CD4-positive, alpha-beta T cell (primary cell): ENCODE measurements at regions not wholly inside any gene's neighbourhood (a gene's known extent, or its start where the extent isn't known, plus 50 kb on each side); places are given as distances from the start of the nearest gene placed in this dataset.
A peak's percentile ranks its signal among the peaks of the same experiment; 100 is the strongest.

ENCODE experiments used
- ATAC-seq: fragments of 200-7000 bp; cut with Tn5 transposase; one replicate; pipeline ENCODE4 v1.10.0; 2022; ENCODE audit warnings: mild to moderate bottlenecking; ENCODE audit not compliant: poor library complexity
- CTCF ChIA-PET: fragments of 350-600 bp; sonication (Branson Sonifier 250); formaldehyde crosslinking; loops from one replicate; lab custom pipeline; 2021; ENCODE audit warnings: antibody characterized with exemption, inconsistent platforms; lab: Charles Lee
- POLR2A ChIA-PET: fragments of 350-600 bp; sonication (Branson Sonifier 250); formaldehyde crosslinking; loops from one replicate; lab custom pipeline; 2021; ENCODE audit warnings: antibody characterized with exemption, inconsistent platforms; lab: Charles Lee
- DNase-seq, 14 experiments: peaks; one replicate each; pipeline ENCODE4 v3.0.0-alpha.2; 2013 to 2020; ENCODE audit warnings: mixed read lengths in 2 of 14
- H3K27ac ChIP-seq, 2 donors: one replicate each; pipeline versions ENCODE4 v1.5.1 to v1.7.0; 2013; ENCODE audit warnings: low read length in 2 of 2, low read depth in 1 of 2, mild to moderate bottlenecking in 1 of 2
- H3K27me3 ChIP-seq, 2 experiments: 1 replicate in 1 of 2; 2 replicates in 1 of 2; pipeline versions ENCODE4 v1.6.1 to v1.7.0; 2013; ENCODE audit warnings: low read length in 2 of 2, control low read depth in 1 of 2, mild to moderate bottlenecking in 1 of 2, moderate library complexity in 1 of 2; ENCODE audit not compliant: insufficient read depth in 2 of 2, control insufficient read depth in 1 of 2
- H3K36me3 ChIP-seq: one replicate; pipeline ENCODE4 v1.6.1; 2013; ENCODE audit warnings: low read length, control low read depth; ENCODE audit not compliant: insufficient read depth
- H3K4me1 ChIP-seq: one replicate; pipeline ENCODE4 v1.6.1; 2013; ENCODE audit warnings: low read length, control low read depth; ENCODE audit not compliant: insufficient read depth
- H3K4me3 ChIP-seq: one replicate; pipeline ENCODE4 v1.5.1; 2013; ENCODE audit warnings: mild to moderate bottlenecking, low read length, moderate library complexity
- H3K9me3 ChIP-seq, 2 experiments: 1 replicate in 1 of 2; 2 replicates in 1 of 2; pipeline versions ENCODE4 v1.6.1 to v1.7.0; 2013; ENCODE audit warnings: low read length in 2 of 2, mild to moderate bottlenecking in 2 of 2, control low read depth in 1 of 2, moderate library complexity in 1 of 2; ENCODE audit not compliant: control insufficient read depth in 1 of 2, insufficient read depth in 1 of 2
- H3K27ac Mint-ChIP-seq: one replicate; pipeline ENCODE4 v1.8.0; 2020; ENCODE audit warnings: mixed read lengths
- H3K27me3 Mint-ChIP-seq: one replicate; pipeline ENCODE4 v1.8.0; 2021; ENCODE audit warnings: mixed read lengths
- H3K36me3 Mint-ChIP-seq: one replicate; pipeline ENCODE4 v1.8.0; 2021; ENCODE audit warnings: low read depth, mixed read lengths
- H3K4me1 Mint-ChIP-seq: one replicate; pipeline ENCODE4 v1.8.0; 2021; ENCODE audit warnings: low read depth, mixed read lengths
- H3K4me3 Mint-ChIP-seq: one replicate; pipeline ENCODE4 v1.8.0; 2020; ENCODE audit warnings: mild to moderate bottlenecking, mixed read lengths
- H3K9me3 Mint-ChIP-seq: one replicate; pipeline ENCODE4 v1.8.0; 2020; ENCODE audit warnings: mixed read lengths
- CTCF ChIP-seq: fragments of 200-600 bp; IDR thresholded peaks from one replicate; pipeline ENCODE4 v1.8.0; 2022; ENCODE audit warnings: antibody characterized with exemption, mild to moderate bottlenecking
- intact Hi-C, 2 experiments: fragments of 100-400 bp; cut with DNase I in 1 of 2; cut with micrococcal nuclease in 1 of 2; formaldehyde crosslinking; loops; one replicate each; pipeline versions ENCODE4 v1.15.1 to v1.9.0; 2023 to 2025; cut with DNase I, micrococcal nuclease

DNA sequence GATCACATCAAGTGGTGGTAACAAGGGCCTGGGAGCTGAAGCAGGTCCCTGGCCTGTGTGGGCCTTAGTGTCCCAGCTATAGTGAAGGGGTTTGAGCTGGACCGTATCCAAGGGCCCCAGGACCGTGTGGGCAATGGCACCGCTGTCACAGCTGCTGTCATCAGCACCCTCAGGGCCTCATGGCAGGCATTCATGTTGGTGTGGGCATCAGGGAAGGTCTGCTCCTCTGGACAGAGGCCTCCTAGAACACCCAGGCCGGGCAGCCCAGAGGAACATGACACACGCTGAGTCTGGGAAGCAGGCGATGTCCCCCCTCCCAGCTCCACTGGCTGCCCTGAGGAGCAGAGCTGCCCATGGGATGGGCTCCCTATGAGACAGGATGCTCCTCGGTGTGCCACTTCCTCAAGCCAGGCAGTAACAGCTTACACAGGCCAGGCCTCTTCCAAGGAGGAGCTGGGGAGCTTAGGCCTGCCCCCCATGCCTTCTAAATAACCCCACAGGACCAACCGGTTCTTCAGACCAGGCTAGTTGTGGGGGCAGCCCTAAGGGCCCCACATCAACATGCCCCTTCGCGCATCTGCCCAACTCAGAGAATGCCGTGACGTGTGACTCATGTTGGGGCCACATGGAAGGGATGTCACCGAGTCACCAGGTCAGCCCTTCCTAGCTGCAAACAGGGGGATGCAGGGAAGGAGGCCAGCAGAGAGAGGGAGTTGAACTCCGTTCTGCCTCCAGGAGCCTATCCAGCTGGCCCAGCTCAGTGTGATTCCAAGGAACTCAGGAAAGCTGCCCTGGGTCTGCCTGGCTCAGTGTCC is 80.4 kb downstream of the PITPNM2 start:
- Mint-ChIP-seq H3K36me3 (no peaks in the 10 kb centered on the region), H3K4me3 (no peak overlapping the region), H3K4me1 (peaks cover 62% of the 10 kb centered on the region), H3K27ac (peak overlapping the region; percentile 42), H3K27me3 (no peaks in the 10 kb centered on the region), H3K9me3 (no peaks in the 10 kb centered on the region)
- Histone ChIP-seq H3K36me3 (no peaks in the 10 kb centered on the region), H3K9me3 (no peaks in the 10 kb centered on the region), H3K27ac (peak overlapping the region in 1 of 2 donors; percentile 7), H3K4me3 (no peak overlapping the region), H3K4me1 (peaks cover 61% of the 10 kb centered on the region), H3K27me3 (no peaks in the 10 kb centered on the region)
- DNase-seq = no peak
- no peak for ATAC-seq
- no peak for TF ChIP-seq CTCF
- ChIA-PET CTCF (interaction anchor here (0.6 kb wide), 1 partner anchor 27 kb away, joined by 3 read pairs; no protein-coding TSS in a partner anchor), POLR2A (interaction anchor here (0.6 to 0.9 kb wide), 2 partner anchors 36 to 48 kb away, joined by 3 read pairs; no protein-coding TSS in a partner anchor)
- intact Hi-C loops = no loop called here

- no peaks in the 10 kb centered on the region for H3K27me3 ChIP-seq
- H3K27ac Mint-ChIP-seq = peak overlapping the region; percentile 42
- CTCF ChIA-PET = interaction anchor here (0.6 kb wide), 1 partner anchor 26 kb away, joined by 3 read pairs; no protein-coding TSS in a partner anchor
- ATAC-seq (no peak), DNase-seq (no peak)
- H3K27ac ChIP-seq = peak overlapping the region in 1 of 2 donors; percentile 7
- H3K27me3 Mint-ChIP-seq = no peaks in the 10 kb centered on the region
- H3K9me3 Mint-ChIP-seq = no peaks in the 10 kb centered on the region
- no peak overlapping the region for H3K4me3 Mint-ChIP-seq
- H3K36me3 ChIP-seq = no peaks in the 10 kb centered on the region
- no peak for TF ChIP-seq CTCF
- peaks cover 60% of the 10 kb centered on the region for H3K4me1 ChIP-seq
- POLR2A ChIA-PET = interaction anchor here (0.6 to 0.9 kb wide), 2 partner anchors 37 to 49 kb away, joined by 3 read pairs; no protein-coding TSS in a partner anchor
- H3K4me3 ChIP-seq = no peak overlapping the region
- no peaks in the 10 kb centered on the region for H3K9me3 ChIP-seq
- intact Hi-C loops = no loop called here
- H3K4me1 Mint-ChIP-seq = peaks cover 59% of the 10 kb centered on the region
- H3K36me3 Mint-ChIP-seq = no peaks in the 10 kb centered on the region
These were observed 81.2 kb downstream of the PITPNM2 start for GRCh38 chr12:123069436-123070266.

- CTCF ChIA-PET = no interaction called here
These were observed 83.2 kb downstream of the PITPNM2 start for GRCh38 chr12:123067654-123068053.

More at GRCh38 chr12:123067654-123068053, 83.2 kb downstream of the PITPNM2 start:
- H3K27me3 Mint-ChIP-seq = no peaks in the 10 kb centered on the region
- H3K27ac Mint-ChIP-seq = no peak overlapping the region
- DNase-seq = no peak
- no peaks in the 10 kb centered on the region for H3K9me3 ChIP-seq
- POLR2A ChIA-PET = interaction anchor here (0.8 to 1.7 kb wide), 2 partner anchors 39 to 166 kb away, joined by 4 read pairs; partner anchors contain the start of gene MTRFR
- no peak for ATAC-seq
- peaks cover 60% of the 10 kb centered on the region for H3K4me1 ChIP-seq
- no peak for TF ChIP-seq CTCF
- peaks cover 55% of the 10 kb centered on the region for H3K4me1 Mint-ChIP-seq
- H3K4me3 ChIP-seq = no peak overlapping the region
- H3K27ac ChIP-seq = no peak overlapping the region
- intact Hi-C loops = no loop called here
- no peak overlapping the region for H3K4me3 Mint-ChIP-seq
- no peaks in the 10 kb centered on the region for H3K9me3 Mint-ChIP-seq
- H3K36me3 ChIP-seq = no peaks in the 10 kb centered on the region
- H3K36me3 Mint-ChIP-seq = no peaks in the 10 kb centered on the region
- no peaks in the 10 kb centered on the region for H3K27me3 ChIP-seq
